IPS-15b (cell line): ENCODE measurements at regions not wholly inside any gene's neighbourhood (a gene's known extent, or its start where the extent isn't known, plus 50 kb on each side); places are given as distances from the start of the nearest gene placed in this dataset.

ENCODE experiments used
- H3K27me3 ChIP-seq: one replicate; pipeline ENCODE4 v1.6.1; 2013; ENCODE audit warnings: low read length; ENCODE audit not compliant: control insufficient read depth, insufficient read depth
- H3K36me3 ChIP-seq: one replicate; pipeline ENCODE4 v1.6.1; 2013; ENCODE audit warnings: low read length; ENCODE audit not compliant: control insufficient read depth, insufficient read depth
- H3K4me1 ChIP-seq: one replicate; pipeline ENCODE4 v1.6.1; 2013; ENCODE audit warnings: mild to moderate bottlenecking, low read length; ENCODE audit not compliant: control insufficient read depth, insufficient read depth
- H3K4me3 ChIP-seq: one replicate; pipeline ENCODE4 v1.5.1; 2013; ENCODE audit warnings: low read depth, low read length
- H3K9ac ChIP-seq: one replicate; pipeline ENCODE4 v1.6.1; 2013; ENCODE audit warnings: low read depth, mild to moderate bottlenecking, low read length
- H3K9me3 ChIP-seq: one replicate; pipeline ENCODE4 v1.6.1; 2013; ENCODE audit warnings: mild to moderate bottlenecking, low read length; ENCODE audit not compliant: control insufficient read depth, insufficient read depth

DNA sequence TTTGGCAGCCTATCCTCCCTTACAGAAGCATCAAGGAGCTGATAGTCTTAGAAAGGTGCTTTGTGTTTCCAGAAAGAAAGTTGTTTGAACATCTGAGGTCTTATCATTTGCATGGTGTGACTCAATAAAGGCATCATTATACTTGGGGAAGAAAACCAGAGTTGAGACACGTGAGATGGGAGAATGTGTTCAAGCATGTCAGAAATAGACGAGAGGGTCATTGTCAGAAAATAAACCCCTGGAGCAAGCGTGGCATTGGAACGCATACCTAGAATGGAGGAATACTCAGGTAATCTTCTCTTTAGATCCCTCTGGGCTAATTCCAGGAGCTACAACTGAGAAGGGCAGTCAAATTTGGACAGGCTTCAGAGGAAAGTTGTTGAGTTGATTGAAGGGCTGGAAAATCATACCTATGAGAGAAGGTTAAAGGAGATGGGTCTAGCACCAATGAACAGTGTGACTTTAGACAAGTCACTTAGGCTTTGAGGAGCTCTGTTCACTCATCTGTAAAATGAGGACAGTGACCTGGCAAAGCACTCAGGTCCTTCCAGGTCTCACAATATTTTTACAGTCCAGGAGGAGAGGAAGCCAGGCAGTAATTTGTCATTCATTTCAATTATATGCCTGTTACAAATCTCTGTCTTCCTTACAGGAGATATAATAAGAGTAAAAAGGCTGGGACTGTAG lies 101.3 kb upstream of the C1orf21 start:
- H3K4me3 ChIP-seq = no peak overlapping the region
- peaks cover 16% of the 10 kb centered on the region for H3K9me3 ChIP-seq
- no peaks in the 10 kb centered on the region for H3K4me1 ChIP-seq
- peaks cover 2% of the 10 kb centered on the region for H3K36me3 ChIP-seq
- H3K27me3 ChIP-seq = no peaks in the 10 kb centered on the region
- H3K9ac ChIP-seq = no peak overlapping the region

DNA sequence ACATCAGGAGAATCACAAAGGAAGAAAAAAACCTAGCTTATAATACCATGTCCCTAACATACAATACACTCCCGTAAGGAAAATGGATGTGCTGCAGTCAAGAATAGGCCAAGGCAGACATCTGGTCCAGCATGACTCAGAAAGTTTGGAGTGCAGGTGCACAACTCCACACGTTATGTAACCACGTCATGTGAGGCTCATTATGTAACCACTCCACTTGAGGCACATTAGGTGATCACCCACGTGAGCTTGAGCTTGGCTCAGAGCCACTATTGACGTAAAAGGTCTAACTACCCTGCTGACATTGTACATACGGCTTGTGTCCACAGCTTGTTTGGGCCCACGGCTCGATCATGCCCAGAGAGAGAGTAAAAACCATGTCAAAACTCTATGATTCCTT lies 99.8 kb upstream of the C1orf21 start:
- no peaks in the 10 kb centered on the region for H3K4me1 ChIP-seq
- H3K27me3 ChIP-seq = no peaks in the 10 kb centered on the region

DNA sequence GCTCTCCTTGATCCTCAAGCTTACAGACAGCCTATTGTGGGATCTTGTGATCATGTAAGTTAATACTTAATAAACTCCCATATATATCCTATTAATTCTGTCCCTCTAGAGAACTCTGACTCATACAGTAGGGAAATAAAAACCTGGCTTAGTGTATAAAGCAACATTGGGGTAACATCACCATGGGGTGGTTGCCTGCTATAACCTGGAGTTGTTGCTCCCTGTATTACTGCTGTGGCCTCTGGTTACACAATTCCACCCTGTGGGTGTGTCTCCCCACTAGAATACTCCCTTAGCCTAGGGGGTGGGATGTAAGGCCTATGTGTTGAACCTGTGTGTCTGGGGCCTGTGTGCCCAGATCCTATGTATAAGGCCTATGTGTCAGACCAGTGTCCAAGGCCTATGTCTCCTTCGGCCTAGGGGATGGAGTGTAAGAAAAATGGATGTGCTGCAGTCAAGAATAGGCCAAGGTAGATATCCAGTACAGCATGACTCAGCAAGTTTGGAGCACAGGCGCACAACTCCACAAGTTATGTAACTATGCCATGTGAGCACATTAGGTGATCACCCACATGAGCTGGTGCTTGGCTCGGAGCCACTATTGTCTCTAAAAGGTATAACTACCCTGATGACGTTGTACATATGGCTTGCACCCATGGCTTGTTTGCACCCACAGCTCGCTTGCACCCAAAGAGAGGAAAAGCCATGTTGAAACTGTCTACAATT lies 96.8 kb upstream of the C1orf21 start:
- H3K27me3 ChIP-seq = no peaks in the 10 kb centered on the region
- H3K9me3 ChIP-seq = peaks cover 16% of the 10 kb centered on the region
- H3K4me3 ChIP-seq = no peak overlapping the region
- H3K36me3 ChIP-seq = peaks cover 2% of the 10 kb centered on the region
- no peak overlapping the region for H3K9ac ChIP-seq
- no peaks in the 10 kb centered on the region for H3K4me1 ChIP-seq

More for the DNA sequence above, 99.8 kb upstream of the C1orf21 start:
- no peak overlapping the region for H3K4me3 ChIP-seq
- H3K9me3 ChIP-seq = peaks cover 16% of the 10 kb centered on the region
- no peak overlapping the region for H3K9ac ChIP-seq
- peaks cover 2% of the 10 kb centered on the region for H3K36me3 ChIP-seq

DNA sequence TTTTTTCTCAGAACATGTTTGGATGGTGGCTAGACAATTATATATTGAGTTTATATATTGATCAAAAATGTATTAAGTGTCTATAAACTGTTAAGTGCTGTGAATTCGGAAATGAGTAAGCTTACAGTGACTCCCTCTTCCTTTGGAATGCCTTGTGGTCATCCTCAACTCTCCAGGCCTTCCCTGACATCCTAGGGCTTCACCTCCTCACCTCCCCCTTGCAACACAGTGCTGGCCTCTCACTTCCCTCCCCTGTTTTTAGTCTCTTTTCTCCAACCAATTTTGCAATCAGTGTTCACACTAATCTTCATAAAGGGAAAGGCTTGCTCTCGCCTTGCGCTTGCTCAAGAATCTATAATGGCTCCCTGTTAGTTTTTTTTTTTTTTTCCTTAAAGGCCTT lies 95.1 kb upstream of the C1orf21 start:
- Histone ChIP-seq H3K4me1 (no peaks in the 10 kb centered on the region), H3K9me3 (peaks cover 13% of the 10 kb centered on the region), H3K36me3 (peaks cover 2% of the 10 kb centered on the region), H3K9ac (no peak overlapping the region), H3K4me3 (no peak overlapping the region), H3K27me3 (no peaks in the 10 kb centered on the region)

DNA sequence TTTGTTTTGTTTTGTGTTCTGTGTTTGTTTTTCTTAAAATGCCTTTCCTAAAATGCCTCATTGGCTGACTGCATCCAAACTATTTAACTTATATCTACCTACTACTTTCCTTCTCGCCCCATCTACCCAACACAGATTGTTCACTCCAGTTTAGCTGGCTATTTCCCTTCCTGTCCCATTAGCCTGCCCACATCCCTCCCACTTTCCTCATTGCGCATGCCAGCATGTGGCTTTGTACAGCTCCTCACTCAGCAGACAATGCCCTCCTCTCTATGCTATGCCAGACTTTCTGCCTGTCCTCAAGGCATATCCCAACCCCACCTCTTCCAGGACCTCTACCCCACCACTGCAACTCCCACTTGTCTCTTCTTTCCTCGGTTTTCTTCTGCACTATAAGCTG lies 94.7 kb upstream of the C1orf21 start:
- Histone ChIP-seq H3K4me1 (no peaks in the 10 kb centered on the region), H3K9me3 (peaks cover 10% of the 10 kb centered on the region), H3K9ac (no peak overlapping the region), H3K36me3 (peaks cover 2% of the 10 kb centered on the region), H3K4me3 (no peak overlapping the region), H3K27me3 (no peaks in the 10 kb centered on the region)

DNA sequence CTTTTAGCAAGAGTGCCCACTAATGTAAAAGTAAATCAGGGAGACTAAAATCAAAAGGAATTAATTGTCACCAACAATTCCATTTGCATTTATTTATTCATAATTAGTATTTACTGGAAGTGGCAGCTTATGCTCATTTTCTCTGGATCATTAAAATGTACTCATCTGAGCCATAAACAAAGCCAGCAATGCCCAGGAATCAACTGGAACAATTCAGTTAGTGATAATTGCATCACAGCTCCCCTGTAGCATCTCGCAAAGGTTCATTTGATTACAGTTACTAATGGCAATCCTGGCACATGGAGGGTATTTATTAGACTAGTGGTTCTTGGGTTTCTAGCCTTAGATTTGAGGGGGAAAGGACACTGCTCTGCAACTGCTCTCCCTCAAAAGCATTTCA lies 92.7 kb upstream of the C1orf21 start:
- Histone ChIP-seq H3K9me3 (peaks cover 3% of the 10 kb centered on the region), H3K9ac (no peak overlapping the region), H3K36me3 (peaks cover 2% of the 10 kb centered on the region), H3K4me3 (no peak overlapping the region), H3K27me3 (no peaks in the 10 kb centered on the region), H3K4me1 (no peaks in the 10 kb centered on the region)

DNA sequence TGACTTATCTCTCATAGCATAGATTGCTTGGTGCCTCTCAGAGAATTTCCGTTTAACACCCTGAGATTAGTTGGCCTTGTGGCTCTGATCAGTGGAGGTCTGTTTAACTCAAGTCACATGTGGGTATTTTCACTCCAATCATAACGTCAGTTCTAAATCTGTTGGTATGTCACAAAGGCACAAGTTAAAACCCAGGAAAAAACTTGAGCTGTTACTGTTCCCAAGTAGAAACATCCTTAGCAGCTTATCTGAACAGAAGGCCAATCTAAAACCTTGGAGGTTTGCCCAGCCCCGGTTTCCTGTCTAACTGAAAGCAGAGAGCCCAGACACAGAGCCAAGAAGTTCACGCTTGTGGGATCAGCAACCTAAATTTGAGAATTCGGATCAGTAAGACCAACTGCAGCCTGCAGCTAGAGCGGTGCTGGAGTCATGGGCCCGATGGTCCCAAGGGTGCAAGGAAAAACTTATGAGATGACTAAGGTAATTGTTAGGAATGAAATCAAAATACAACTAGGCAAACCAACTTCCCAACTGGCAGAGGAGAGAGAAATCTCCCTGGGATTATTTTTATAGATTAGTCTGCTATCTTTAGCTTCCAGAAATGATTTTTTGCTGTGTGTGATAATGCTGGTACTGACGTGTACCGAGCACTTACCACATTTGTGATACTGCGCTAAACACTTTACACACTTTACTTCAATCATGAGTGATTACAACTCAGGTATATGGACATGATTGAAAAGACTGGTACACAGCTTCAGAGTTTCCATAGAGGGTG lies 90.2 kb upstream of the C1orf21 start:
- H3K9me3 ChIP-seq = no peaks in the 10 kb centered on the region
- H3K4me3 ChIP-seq = no peak overlapping the region
- H3K9ac ChIP-seq = no peak overlapping the region
- no peaks in the 10 kb centered on the region for H3K27me3 ChIP-seq
- H3K4me1 ChIP-seq = no peaks in the 10 kb centered on the region
- no peaks in the 10 kb centered on the region for H3K36me3 ChIP-seq

DNA sequence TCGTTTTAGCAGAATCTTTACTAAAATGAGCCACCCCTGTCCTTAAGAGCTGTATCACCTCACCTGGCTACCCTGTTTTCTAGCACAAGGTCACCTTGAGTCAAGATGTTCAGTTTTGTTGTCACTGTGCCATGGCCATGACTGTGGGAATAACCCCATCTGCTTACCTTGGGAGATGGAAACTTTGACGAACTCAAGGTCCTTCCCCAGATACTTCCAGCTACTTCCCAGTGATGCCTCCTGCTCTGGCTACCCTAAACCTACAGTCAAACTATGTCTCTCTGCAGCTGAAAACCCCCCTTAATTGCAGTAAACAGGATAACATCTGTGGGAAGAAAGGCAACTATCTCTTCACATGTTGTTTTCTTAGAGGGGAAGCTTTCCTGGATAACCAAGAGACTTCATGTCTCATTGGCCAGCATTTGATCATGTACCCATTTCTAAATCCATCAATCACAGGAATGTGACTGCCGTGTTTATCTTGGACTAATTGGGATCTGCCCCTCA lies 89.5 kb upstream of the C1orf21 start:
- no peaks in the 10 kb centered on the region for H3K4me1 ChIP-seq
- H3K9ac ChIP-seq = no peak overlapping the region
- H3K27me3 ChIP-seq = no peaks in the 10 kb centered on the region
- H3K36me3 ChIP-seq = no peaks in the 10 kb centered on the region
- no peaks in the 10 kb centered on the region for H3K9me3 ChIP-seq
- no peak overlapping the region for H3K4me3 ChIP-seq

DNA sequence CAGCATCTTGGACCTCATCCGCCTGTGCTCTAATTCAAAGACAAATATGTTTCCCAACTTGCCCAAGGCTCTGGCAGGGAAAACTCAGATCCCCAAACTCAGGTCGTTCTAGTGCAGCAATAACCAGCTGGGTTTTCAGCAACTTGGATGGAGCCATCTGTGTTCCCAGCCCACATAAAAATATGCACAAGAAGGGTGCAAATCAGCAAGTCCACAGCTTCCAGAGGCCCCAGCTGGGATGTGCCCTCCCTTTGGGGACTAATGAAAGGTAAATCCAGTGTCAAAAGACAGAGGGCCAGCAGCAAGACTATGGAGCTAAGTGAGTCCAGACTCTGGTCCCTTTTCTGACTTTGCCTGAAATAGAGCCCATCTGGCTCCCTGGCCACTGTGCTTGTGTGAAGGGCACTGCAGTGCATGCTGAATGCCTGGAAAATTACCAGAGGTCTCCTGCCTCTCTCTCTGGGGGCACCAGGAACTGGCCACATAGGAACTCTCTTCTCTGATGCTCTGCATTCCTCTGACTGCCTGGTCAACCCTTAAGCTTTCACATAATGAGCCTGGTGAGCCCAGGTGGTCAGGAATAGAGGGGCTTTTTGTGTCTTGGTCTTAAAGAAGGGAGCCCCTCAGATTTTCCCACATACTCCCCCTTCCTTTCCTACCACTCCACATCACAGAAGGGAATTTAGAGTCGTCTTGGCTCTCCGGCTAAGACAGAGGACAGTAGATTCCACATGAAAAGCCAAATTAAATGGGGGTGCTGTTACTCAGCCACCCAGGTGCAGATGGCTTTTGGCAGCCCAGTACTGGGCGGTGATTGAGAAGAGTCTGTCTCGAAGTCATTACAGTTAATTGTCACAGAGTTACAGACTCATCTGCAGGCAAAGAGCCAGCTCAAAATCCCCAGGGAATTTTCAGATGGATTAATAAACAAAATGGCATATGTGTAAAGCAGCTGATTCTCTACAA lies 88.1 kb upstream of the C1orf21 start:
- no peaks in the 10 kb centered on the region for H3K27me3 ChIP-seq
- H3K4me3 ChIP-seq = no peak overlapping the region
- no peak overlapping the region for H3K9ac ChIP-seq
- H3K9me3 ChIP-seq = no peaks in the 10 kb centered on the region
- H3K4me1 ChIP-seq = no peaks in the 10 kb centered on the region
- H3K36me3 ChIP-seq = no peaks in the 10 kb centered on the region

DNA sequence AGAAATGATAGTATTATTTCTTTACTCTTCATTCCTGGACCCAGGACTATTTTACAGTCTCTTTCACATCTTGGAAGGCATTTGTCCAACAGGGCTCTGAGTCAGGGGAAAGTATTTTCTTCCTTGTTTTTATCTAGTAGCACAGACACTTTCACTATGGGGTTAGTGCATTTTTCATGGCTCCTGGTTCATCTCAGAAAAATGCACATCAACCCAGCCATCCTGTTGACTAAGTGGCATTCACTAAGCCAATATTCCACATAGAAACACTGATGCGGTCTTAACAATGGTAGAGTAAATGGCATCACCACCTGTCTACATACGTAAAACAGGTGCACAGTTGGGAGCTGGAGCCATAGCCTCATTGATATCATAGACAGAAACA lies 87.4 kb upstream of the C1orf21 start:
- H3K4me3 ChIP-seq = no peak overlapping the region
- no peaks in the 10 kb centered on the region for H3K27me3 ChIP-seq
- H3K4me1 ChIP-seq = no peaks in the 10 kb centered on the region
- no peak overlapping the region for H3K9ac ChIP-seq
- H3K9me3 ChIP-seq = no peaks in the 10 kb centered on the region
- no peaks in the 10 kb centered on the region for H3K36me3 ChIP-seq

DNA sequence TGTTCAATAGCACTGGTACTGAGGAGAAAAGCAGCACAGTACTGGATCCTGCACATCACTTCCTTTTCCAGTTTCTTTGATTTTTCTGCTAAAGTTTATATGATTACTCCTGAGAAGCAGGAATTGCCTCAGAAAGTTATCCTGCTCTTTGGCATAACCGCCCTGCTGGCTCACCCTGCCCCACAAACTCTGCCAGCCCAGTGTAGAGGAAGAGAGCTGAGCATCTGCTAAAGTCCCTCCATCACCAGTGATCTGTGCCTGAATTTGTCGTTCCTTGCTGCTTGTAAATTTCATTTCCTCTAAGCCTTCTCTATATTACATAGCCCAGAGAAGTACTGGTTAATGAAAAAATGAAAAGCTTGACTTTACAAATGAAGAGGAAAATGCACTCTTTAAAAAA lies 87.0 kb upstream of the C1orf21 start:
- H3K4me1 ChIP-seq = no peaks in the 10 kb centered on the region
- no peaks in the 10 kb centered on the region for H3K36me3 ChIP-seq
- H3K4me3 ChIP-seq = no peak overlapping the region
- H3K27me3 ChIP-seq = no peaks in the 10 kb centered on the region
- no peaks in the 10 kb centered on the region for H3K9me3 ChIP-seq
- H3K9ac ChIP-seq = no peak overlapping the region
